ENCODE measurements at regions not wholly inside any gene's neighbourhood (a gene's known extent, or its start where the extent isn't known, plus 50 kb on each side); places are given as distances from the start of the nearest gene placed in this dataset.

DNA sequence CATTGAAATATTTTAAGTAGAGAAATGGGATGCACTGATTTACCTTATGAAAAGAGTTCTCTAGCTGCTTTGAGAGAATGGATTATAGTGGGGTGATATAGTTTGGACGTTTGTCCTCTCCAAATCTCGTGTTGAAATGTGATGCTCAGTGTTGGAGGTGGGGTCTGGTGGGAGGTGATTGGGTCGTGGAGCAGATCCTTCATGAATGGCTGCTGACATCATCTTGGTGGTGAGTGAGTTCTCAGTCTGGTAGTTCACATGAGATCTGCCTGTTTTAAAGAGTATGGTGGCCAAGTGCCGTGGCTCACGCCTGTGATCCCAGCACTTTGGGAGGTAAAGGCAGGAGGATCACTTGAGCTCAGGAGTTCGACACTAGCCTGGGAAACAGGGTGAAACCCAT, 58.7 kb upstream of the SH3RF3 start:
- DNase-seq: no peak

DNA sequence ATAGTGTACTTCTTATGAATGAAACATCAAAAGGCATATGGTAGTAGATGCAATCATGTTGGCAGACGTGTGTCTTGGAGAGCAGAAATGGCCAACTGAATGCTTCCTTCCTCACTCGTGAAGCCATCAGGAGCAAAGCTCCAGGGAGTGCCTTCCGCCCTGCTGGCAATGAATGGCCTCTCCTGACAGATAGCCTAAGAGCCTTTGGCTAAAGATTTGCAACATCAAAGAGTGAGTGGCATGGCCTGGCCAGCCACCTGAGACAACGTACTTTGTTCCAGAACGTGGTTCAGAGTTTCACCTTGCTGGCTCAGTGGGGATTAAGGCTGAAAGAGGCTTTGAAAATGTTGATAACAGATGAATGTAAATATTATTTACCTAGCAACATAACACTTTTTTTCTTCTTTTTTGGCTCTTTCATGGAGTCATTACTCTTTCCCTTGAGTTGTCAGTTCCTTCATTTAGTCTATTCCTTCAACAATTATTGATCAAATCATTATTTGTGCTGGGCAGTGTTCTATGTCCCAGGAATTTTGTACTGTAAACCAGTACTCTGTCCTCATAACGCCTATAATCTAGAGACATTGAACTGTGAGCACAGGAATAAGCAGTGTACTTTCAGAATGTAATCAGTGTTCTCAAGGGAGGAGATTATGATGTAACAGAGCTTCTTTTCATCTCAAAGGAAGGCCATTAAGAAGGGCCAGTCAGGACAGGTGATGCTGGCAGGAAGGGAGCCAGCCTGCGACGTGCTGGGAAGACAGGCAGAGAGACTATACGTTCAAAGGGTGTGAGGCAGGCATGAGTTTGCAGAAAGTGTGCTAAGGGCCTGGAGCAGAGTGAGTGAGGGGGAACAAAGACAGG, 59.4 kb upstream of the SH3RF3 start:
- DNase-seq: no peak

DNA sequence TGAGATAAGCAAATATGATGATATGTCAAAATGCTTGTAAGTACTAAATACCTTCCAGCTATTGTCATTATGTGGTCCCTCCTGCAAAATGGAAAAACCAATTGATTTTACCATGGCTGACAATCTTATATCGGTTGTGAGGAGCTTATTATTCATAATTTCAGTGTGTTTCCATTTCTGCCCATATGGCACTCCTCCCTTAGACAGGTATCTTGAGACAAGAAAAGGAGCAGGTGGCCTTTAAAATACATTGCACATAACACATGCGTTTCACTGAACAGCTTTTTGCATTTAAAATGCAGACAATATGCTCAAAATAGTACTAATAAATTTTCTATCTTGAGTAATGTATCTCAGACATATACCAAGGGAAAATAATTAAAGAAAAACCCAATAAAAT, 60.2 kb upstream of the SH3RF3 start:
- DNase-seq: no peak

DNA sequence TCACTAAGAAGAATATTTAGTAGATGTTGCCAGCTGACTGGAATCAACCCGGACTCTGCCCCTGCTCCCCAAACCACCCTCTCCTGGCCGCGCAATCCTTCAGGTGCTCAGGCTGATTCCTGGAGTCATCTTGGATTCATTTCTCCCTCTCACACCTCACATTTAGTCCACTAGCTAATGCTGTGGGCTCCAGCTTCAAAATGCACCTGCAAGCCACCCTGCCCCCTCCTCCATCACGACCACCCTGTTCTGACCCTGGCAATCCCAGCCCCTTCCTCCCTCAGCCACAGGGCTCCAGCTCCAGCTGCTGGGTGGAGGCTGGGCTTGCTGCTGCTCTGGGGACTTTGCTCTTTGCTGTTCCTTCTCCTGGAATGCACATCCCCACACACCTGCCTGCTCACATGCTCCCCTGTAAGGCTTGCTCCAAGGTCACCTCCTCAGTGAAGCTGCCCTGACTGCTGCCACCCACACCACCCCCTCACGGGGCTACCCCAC, 61.3 kb upstream of the SH3RF3 start:
- no peak for DNase-seq

DNA sequence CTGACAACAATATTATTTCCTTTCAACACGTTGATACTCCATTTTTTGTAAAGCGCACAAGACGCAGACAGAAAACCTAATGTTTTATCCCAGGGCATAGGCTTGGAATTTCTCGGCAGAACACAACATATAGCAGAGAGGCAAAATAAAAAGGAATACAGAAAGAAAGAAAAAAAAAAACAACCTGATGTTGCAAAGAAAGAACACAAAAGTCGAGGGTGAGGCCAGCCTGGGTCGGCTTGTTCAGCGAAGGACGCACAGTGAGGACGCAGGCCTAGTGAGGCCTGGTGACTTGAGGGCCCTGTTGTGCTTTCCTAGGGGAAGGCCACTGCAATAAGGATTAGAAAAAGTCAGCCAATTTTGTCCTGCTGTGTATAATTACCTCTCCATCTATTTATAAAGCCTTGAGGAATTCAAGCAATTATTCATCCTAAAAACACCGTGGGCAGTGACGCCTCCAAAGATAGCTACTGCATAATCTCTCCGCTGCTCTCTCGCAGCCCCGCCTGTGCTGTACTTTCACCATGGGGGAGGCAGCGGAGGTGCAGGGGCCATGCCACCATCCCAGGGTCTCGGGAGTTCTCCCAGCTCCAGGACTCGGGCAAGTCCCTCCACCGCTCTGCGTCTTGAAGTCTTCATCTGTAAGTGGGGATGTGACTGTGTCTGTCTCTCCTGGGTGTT, 61.9 kb upstream of the SH3RF3 start:
- no peak for DNase-seq

DNA sequence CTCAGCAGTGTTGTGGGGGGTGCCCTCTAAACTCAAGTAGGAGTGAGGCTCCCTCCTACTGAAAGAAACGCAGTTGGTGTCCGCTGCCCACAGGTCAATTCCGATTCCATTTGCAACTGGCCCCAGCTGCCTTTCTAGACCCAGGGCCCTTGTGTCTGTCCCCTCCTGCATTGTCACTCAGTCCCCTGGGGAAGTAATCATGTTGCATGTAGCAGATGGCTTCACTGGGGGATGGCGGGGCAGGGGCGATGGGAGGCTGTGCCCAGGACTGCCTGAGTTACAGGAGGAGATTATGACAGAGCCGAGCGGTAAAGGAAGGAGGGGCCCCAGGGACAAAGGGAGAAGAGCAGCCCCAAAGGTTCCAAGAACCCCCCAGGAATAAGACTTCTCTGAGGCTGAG, 62.5 kb upstream of the SH3RF3 start:
- DNase-seq: no peak

DNA sequence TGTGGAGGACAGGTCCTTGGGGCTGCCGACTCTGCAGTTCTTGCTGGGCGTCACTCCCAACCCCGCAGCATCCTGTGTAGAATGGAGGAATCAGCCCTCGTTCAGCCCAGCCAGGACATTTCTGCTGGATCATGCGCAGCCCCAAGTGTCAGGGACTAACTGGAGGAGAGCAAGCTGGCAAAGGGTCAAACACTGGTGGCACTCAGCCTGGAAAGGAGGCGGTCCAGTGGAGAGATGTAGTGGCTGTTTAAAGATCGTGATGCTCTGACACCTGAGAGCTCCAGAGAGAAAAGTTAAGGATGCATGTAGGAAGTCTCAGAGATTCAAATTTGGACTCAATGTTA, 63.6 kb upstream of the SH3RF3 start:
- DNase-seq: no peak

DNA sequence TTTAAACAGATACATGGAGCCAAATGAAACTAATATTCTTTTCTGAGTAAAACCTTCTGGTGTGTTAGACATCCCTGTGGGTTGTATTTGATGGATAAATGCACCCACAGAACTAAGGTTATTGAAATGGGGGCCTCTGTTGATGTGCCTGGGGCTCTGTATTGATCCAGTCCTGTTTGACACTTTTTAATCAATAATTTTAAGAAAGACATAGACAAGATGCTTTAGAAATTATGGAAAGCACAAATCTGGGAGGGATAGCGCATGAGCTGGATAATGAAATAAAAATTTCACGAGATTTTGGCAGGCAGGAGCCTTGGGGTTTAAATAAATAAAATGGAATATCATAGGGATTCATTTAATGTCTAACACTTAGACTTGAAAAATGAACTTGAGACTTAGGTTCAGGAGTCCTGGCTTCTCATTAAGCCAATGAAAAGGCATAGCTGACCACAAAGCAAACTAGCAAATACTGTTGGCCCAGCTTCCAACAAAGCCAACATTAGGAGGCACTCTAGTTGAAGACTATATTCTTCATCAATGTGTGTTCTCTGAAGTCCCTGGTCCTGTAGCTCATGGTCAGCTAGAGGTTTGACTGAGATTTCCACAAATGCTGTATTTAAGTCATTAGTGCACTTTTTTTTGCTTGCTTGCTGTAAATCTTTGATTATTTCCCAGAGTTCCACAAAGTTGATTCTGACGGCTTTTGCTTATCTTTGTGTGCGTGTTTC, 64.2 kb upstream of the SH3RF3 start:
- no peak for DNase-seq

DNA sequence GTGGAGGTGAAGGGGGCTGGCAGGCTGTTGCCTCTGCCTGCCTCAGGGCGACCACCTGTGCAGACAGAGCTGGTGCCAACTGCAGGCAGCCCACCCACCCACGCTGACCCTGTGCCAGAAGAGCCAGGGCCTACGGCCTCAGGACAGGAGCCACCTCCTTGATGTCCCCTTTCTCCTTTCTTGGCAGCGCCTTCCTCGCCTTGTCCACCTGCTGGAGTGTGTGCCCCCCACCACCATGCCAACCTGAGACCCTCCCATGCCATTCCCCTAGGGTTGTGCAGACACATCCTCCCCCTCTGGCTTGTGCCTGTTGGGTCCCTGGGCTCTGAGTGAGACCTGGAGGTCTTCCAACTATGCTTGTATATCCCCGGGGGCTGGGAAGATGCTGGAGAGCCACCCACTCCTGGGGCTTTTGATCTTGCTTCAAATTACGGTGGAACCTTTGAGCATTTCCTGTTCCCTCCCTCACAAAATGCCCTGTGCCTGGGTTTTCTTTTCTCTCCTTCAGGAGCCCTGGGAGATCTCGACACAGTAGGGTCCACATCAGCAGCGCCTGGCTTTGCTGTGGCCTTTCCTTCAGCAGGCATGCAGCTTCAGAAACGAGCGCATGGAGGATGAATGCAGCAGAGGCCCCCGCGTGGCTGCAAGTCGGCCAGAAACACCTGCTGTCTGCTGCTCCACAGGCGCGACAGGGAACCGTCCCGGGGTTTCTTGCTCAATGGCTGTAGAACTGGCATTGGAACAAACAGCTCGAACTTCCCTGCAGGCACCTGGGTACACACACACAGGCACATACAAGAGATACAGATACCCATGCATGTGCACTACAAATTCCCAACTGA, 65.9 kb upstream of the SH3RF3 start:
- no peak for DNase-seq

DNA sequence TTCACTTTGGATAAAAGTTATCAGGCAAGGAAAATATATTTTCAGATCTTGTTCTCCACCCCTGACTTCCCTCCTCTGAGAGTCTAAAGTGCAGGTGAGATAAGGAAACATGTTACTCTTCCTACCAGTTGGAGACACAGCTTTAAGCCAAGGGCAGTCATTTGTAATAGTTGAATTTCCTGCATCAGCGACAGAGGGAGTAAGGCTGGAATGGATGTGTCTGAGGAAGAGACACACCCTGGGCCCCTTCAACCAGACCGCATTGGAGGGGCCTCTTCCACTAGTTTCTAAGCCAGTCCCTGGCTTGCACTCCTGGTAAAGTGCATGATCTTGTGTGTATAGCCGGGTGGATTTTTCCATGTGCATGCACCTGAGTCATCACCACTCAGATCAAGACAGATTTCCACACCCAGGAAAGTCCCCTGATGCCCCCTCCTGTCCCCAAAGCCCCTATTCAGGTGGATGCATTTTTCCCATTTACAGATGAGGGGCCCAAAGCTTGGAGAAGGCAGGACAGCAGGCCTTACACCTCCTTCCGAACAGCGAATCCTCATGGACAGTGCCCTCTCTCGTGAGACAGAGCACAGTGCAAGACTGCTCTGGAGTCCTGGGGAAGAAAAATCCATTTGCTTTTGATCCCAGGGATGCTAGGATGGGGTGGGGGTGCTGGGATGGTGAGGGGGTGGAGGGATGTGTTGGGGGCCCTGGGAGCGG, 66.7 kb upstream of the SH3RF3 start:
- DNase-seq: no peak

DNA sequence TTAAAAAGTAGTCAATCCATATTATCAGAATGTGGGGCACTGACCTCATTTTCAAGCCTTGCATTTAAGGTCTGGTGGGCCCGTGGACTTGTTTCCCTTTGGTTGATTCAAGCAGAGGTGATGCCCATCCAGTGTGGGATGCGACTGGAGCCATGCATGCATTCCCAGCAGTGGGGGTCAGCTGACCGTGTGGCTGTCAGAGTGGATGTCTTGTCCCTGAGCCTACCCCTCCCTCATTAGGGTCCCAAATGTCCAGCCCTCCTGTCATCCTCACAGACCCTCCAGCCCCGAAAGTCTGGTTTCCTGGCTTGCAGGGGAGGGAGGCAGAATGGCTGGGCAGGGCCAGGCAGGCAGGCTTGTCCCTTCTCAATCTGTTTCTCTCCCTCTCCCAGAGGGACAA, 67.3 kb upstream of the SH3RF3 start:
- no peak for DNase-seq

DNA sequence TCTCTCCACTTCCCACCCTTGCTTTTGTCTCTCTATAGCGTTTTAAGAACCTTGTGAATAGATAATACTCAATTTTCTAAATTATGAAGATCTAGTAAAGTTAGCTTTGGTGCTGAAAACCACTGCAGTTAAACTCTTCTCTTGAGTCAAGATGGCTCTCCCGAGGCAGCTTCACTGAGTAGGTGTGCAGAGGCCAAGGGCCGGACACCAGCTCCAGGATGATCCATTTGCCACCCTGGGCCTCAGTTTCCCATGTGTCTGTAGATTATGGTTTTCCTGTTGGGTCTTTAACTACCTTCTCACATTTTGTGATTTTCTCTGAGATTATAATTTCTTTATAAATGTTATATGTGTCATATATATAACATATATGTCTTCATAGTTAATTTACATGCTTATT, 68.5 kb upstream of the SH3RF3 start:
- DNase-seq: no peak

DNA sequence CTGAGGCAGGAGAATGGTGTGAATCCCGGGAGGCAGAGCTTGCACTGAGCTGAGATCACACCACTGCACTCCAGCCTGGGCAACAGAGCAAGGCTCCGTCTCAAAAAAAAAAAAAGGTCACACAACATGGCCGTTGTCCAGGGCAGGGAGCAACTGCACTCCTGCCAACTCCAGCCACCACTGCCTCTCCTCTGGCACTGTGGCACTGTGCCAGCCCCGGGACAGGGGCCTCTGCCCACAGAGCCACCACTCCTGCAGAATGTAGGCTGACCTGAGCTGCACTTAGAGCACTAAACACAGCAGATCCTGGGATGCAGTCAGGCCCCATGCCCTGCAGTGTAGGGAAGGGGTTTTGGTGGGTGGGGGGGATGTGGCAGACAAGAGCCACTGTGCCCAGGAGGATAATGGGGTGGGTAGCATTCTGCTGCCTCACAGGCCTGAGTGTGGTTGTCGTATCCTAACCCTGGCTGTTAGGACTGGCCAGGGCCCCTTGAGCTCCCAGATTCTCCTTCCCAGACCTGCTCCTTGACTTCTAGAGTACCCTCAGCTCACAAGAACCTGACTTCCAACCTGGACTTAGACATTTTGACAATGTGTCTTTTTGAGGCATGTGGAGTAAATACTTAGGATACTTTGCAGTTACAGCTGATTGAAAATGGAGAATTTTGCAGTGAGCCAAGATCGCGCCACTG, 69.4 kb upstream of the SH3RF3 start:
- no peak for DNase-seq

DNA sequence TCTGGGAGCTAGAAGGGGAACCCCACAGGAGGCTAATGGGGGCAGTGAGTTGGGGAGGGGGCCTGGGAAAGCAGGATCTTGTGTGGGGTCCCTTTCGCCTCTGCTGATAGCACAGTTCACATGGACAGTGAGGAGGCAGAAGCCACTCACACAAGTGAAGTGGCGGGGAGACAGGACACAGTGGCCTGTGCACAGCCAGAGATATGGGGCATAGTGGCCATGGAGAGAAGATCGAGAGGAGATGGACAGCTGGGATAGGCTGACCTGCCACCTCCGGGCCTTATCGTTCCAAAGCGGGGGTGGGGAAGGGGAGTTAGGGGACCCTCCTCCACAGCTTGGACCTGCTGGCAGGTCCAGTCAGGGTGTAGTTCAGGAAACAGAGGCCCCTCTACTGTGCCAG, 69.8 kb upstream of the EDAR start:
- no peak for DNase-seq

DNA sequence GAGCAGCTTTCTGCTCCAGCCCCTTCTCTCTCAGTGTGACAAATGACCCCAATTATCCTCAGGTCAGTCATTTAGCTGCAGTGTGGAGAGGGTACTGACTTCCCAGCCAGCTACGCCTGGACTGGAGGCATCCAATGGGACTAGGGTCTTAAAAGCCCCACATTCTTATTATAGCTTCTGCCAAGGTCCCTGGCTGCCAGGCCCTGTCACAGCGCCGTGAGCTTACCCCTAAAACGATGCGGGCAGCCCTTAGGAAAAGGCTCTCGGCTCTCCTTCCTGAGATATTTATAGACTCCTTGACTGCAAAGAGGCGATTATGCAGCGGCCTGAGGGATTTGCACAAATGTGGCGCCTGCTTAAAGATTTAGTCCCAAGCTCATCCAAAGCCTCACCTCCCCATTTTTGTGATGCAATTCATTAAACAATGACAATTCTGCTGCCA, 69.2 kb upstream of the EDAR start:
- DNase-seq: no peak

DNA sequence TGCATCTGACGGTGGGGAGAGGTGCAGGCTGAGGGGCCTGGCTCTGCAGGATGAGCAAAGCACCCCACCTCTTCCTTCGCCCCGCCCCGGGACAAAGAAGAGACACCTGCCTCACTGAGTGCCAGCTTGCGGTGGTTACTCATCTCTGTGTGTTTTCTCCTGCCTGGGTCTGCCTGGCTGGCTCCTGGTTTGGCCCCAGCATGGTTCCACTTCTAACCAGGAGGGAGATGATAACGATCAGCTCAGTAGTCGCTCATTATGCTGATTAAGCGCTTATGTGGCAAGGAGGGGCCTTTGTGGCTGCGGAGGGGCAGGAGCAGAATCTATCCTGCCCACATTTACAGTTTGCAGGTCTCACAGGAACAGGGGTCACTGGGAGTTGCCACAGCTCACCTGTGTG, 68.7 kb upstream of the EDAR start:
- DNase-seq: no peak

DNA sequence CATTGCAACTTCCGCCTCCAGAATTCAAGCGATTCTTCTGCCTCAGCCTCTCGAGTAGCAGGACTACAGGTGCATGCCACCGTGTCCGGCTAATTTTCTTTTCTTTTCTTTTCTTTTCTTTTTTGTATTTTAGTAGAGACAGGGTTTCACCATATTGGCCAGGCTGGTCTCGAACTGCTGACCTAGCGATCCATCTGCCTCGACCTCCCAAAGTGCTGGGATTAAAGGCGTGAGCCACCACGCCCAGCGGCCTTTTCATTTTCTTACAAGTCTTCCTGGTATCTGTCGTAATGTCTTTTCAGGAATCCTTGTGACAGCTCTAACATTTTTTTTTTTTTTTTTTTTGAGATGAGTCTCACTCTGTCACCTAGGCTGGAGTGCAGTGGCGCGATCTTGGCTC, 66.4 kb upstream of the EDAR start:
- DNase-seq: no peak

DNA sequence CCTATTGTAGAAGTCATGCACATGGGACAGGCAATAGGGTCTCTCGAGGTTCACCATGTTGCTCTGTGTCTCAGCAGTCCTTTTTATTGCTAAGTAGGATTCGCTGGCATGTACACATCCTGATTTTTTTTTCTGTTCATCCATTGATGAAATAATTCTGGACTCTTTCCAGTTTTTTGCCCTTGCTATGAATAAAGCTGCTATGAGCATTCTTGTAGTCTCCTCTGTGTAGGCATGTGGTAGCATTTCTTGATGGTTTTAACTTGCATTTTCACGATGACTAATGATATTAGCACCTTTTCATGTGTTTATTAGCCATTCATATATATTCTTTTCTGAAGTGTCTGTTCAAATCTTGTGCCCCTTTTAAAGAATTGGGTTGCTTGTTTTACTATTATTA, 65.8 kb upstream of the EDAR start:
- DNase-seq: no peak

DNA sequence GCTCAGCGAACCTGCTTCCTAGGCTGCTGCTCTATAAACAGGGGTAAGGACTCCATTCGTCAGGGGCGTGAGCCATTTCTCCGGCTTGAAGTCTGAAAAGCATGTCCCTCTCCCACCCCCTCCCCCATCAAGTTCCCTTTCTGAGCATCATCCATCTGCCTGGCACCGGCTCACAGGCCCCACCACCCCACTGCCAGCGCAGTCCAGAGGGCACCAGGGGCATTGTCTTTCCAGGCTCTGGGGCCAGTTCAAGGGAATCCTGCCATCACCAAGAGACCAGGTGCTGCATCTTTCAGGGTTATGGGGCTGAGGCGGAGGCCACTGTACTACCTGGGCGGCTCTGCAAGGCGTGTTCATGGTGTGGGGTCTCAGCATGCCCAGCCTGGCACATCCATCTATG, 64.7 kb upstream of the EDAR start:
- no peak for DNase-seq

DNA sequence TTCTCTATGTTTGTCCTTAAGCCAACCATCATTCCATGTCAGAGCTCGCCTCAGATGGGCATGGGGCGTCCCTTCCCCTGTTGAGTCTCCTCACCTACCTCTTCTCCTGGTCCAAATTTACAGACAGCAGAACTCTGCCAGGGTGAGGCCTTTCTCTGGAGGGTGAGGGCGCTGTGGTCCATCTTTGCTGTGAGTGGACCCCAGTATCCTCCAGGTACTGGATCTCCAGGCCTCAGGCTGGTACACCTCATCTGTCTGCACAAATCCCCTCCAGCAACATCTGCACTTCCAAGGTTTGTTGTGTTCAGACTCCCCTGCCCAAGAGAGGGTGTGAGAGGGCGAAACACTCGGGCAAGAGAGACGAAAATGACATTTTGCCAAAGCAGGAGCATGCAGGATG, 63.9 kb upstream of the EDAR start:
- DNase-seq: no peak

DNA sequence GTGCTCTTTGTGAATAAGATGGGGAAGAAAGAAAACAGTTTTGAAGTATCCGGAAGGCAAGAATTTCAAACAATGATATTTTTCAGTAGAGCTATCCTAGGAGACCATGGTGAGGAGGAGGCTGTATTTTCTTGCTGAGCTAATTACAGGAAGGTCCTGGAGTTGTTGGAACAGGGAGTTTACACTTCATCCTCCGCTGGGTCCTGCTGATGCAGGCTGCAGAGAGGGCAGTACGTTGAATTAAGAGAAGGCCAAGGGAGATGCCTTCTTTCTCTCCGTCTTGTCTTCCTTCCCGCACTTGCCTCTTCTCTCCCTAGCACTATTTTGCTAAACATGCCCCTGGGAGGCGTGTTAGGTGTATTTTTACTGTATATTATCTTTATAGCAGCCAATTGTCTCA, 60.0 kb upstream of the EDAR start:
- DNase-seq: no peak

DNA sequence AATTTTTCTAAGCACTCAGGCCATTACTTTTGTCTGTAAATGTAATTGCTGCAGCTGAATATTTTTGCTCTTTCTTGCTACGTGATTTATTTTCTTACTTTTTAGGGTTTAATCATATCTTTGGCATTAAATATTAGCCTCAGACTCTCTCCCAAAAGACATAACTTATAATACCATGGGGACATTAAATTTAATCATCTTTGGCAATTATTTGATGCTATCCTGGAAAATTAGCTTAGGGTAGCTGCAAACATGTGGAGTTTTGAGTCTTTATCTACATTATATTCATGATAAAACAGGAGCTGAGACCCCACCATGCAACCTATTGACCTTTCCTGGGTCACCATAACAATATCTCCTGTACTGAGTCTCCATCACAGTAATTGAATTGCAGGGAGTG, 59.1 kb upstream of the EDAR start:
- DNase-seq: no peak
